ENCODE measurements at regions not wholly inside any gene's neighbourhood (a gene's known extent, or its start where the extent isn't known, plus 50 kb on each side); places are given as distances from the start of the nearest gene placed in this dataset.

GRCh38 chr2:47644351-47644750 lies 73.6 kb upstream of the KCNK12 start:
- TF ChIP-seq, protein P1, sequence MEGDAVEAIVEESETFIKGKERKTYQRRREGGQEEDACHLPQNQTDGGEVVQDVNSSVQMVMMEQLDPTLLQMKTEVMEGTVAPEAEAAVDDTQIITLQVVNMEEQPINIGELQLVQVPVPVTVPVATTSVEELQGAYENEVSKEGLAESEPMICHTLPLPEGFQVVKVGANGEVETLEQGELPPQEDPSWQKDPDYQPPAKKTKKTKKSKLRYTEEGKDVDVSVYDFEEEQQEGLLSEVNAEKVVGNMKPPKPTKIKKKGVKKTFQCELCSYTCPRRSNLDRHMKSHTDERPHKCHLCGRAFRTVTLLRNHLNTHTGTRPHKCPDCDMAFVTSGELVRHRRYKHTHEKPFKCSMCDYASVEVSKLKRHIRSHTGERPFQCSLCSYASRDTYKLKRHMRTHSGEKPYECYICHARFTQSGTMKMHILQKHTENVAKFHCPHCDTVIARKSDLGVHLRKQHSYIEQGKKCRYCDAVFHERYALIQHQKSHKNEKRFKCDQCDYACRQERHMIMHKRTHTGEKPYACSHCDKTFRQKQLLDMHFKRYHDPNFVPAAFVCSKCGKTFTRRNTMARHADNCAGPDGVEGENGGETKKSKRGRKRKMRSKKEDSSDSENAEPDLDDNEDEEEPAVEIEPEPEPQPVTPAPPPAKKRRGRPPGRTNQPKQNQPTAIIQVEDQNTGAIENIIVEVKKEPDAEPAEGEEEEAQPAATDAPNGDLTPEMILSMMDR (IDR thresholded peaks at IDR 0.05), result no peak
- no peak for TF ChIP-seq POLR2A (IDR thresholded peaks at IDR 0.05)
